Stimulated activated naive CD8-positive, alpha-beta T cell treated with anti-CD3 and anti-CD28 coated beads, Interleukin-15, Interleukin-2, amounts not matched to agents 100 ng/mL and 50 ng/mL, for 24 hours (primary cell): ENCODE measurements at regions not wholly inside any gene's neighbourhood (a gene's known extent, or its start where the extent isn't known, plus 50 kb on each side); places are given as distances from the start of the nearest gene placed in this dataset.
A peak's percentile ranks its signal among the peaks of the same experiment; 100 is the strongest.

ENCODE experiments used
- H3K27ac Mint-ChIP-seq: one replicate; pipeline ENCODE4 v1.8.0; 2021; ENCODE audit warnings: mild to moderate bottlenecking, mixed read lengths
- H3K27me3 Mint-ChIP-seq: one replicate; pipeline ENCODE4 v1.8.0; 2021; ENCODE audit warnings: mixed read lengths
- H3K36me3 Mint-ChIP-seq: one replicate; pipeline ENCODE4 v1.8.0; 2021; ENCODE audit warnings: low read depth, mixed read lengths
- H3K4me1 Mint-ChIP-seq: one replicate; pipeline ENCODE4 v1.8.0; 2021; ENCODE audit warnings: low read depth, mixed read lengths
- H3K4me3 Mint-ChIP-seq: one replicate; pipeline ENCODE4 v1.8.0; 2021; ENCODE audit warnings: mild to moderate bottlenecking, mixed read lengths
- H3K9me3 Mint-ChIP-seq: one replicate; pipeline ENCODE4 v1.8.0; 2021; ENCODE audit warnings: mixed read lengths

DNA sequence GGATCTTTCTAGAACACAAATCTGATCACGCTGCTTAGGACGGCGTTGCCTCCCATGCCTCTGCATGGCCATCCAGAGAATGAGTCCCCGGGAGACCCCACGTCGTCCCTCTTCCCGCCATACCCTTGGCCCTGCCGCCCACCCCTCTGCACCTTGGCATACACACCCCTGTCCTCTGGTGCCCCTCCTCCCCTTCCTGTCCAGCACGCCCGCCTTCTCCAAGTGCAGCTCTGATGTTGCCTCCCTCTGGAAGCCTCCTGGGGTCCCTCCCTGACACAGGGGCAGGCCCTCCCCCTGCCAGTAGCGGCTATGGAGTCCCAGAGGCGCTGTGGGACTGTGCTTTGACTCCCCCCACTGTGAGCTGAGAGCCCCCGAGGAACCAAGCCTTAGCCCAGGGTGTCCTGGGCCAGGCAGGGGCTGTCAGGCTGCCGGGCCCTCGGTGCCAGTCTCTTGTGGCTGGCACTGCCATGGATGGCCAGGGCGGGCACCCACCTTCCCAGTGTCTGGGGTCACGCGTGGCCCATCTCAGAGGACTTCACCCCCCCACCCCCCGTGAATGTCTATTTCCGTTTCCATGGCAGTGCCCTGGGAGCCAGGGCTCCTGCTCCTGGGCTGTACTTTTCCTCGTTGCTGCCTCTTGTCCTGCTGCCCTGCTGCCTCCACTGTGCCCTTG is 70.5 kb upstream of the RNU6ATAC start:
- no peak overlapping the region for H3K27ac Mint-ChIP-seq
- H3K4me3 Mint-ChIP-seq, result no peak overlapping the region

DNA sequence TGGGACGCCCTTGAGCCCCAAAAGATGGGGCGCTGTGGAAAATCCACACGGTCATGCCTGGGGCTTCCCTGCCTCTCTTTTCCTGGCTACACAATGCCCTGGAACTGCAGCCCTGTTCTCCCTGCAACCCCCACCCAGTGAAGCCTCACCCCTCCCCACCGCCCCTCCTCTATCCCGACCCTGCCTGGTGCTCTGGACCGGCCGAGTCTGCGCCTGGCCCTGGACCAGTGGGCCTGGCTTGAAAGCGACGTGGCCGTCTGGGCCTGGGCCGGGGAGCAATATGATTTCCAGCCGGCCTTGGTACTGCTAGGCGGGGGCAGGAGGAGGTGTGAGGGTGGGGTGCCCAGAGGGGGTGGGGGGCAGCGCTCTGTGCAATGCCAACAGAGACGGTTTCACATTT is 71.0 kb upstream of the RNU6ATAC start:
- H3K27ac Mint-ChIP-seq, result no peak overlapping the region
- peaks cover 4% of the 10 kb centered on the region for H3K27me3 Mint-ChIP-seq
- no peaks in the 10 kb centered on the region for H3K4me1 Mint-ChIP-seq
- H3K36me3 Mint-ChIP-seq, result no peaks in the 10 kb centered on the region
- H3K9me3 Mint-ChIP-seq, result no peaks in the 10 kb centered on the region
- H3K4me3 Mint-ChIP-seq, result no peak overlapping the region

More for the DNA sequence above, 70.5 kb upstream of the RNU6ATAC start:
- no peaks in the 10 kb centered on the region for H3K36me3 Mint-ChIP-seq
- H3K9me3 Mint-ChIP-seq, result no peaks in the 10 kb centered on the region
- H3K27me3 Mint-ChIP-seq, result peaks cover 4% of the 10 kb centered on the region
- H3K4me1 Mint-ChIP-seq, result no peaks in the 10 kb centered on the region

DNA sequence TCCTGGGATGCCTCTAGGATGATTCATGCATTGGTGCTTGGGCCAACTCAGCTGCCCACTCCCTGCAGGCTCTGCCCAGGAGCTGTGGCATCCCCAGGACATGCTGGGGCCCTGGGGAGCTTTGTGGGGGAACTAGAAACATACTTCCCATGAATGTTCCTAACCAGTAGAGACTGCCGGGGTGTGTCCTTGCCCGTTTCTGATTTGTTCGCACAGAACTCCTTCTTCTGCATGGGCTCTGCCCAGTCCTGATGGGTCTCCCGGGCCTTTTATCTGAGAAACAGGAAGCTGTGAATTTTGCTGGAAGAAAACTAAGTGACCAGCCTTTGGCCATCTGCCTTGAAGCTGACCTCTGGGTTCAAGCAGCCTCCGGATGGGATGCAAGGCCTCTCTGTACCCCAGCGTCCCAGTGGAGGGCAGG is 71.6 kb upstream of the RNU6ATAC start:
- Mint-ChIP-seq H3K9me3 (no peaks in the 10 kb centered on the region), H3K4me1 (no peaks in the 10 kb centered on the region)

DNA sequence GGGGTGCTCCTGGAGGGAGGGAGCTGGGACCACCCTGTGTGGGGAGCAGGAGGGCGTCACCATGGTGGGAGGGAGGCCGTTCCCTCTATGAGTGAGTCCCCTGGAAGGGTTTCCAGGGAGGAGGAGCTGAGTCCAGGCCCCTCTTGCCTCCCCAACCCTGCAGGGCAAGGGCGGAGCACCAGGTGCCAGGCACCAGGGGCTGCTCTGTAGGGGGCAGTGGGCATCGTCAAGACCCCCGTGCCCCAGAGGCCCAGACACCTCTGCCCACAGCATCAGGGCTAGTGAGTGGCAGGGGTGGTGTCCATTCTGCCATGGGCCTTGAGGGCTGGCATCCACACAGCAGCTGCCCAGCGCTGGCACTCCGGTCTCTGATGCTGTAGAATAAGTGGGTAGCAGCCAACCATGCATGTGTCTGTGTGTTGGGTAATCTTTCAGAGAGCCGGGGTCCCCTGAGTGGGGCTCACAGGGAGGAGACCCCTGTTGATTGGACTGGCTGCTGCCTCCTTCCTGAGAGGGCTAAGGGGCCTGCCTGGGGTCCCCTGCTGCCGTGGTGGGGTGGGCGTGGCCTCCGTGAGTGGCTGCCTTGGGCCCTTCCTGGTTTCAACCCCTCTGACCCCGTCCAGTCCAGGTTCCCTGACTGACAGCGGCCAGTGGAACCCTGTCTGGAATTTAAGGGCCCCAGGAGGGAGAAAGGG is 72.7 kb upstream of the RNU6ATAC start:
- no peaks in the 10 kb centered on the region for H3K9me3 Mint-ChIP-seq
- H3K36me3 Mint-ChIP-seq, result no peaks in the 10 kb centered on the region
- peaks cover 4% of the 10 kb centered on the region for H3K27me3 Mint-ChIP-seq
- no peak overlapping the region for H3K4me3 Mint-ChIP-seq
- no peak overlapping the region for H3K27ac Mint-ChIP-seq
- no peaks in the 10 kb centered on the region for H3K4me1 Mint-ChIP-seq

More for the DNA sequence above, 71.6 kb upstream of the RNU6ATAC start:
- no peak overlapping the region for H3K4me3 Mint-ChIP-seq
- no peaks in the 10 kb centered on the region for H3K36me3 Mint-ChIP-seq
- H3K27me3 Mint-ChIP-seq, result peaks cover 4% of the 10 kb centered on the region
- no peak overlapping the region for H3K27ac Mint-ChIP-seq

DNA sequence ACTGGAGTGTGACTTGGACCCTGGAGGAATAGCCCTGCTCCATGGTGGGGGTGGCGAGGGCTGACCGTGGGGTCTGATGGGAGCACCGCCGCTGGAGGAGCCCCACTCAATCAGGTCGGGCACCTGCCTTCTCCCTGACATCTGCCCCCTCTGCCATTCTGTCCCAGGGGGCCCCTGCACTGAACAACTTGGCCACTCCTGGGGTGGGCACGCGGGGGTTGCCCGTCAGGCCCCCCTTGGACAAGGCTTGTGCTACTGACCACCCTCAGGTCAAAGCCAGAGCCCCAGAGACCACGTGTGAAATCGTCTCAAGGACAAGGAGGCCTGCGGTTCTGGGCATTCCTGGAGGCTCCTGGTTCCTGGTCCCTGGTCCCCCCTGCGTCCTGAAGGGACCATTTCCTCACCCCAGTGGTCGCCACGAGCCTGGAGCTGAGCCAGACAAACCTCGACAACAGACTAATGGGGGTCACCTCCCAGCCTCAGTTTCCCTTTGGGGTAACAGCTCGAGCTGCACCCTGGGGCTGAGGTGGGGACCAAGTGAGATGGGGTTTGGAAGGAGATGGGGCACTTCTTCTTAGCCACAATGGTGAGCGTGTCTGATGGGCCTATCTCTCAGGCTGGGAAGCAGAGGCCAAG is 73.4 kb upstream of the RNU6ATAC start:
- no peaks in the 10 kb centered on the region for H3K27me3 Mint-ChIP-seq
- no peaks in the 10 kb centered on the region for H3K9me3 Mint-ChIP-seq
- no peak overlapping the region for H3K4me3 Mint-ChIP-seq
- H3K27ac Mint-ChIP-seq, result no peak overlapping the region
- H3K4me1 Mint-ChIP-seq, result peaks cover 5% of the 10 kb centered on the region
- no peaks in the 10 kb centered on the region for H3K36me3 Mint-ChIP-seq

DNA sequence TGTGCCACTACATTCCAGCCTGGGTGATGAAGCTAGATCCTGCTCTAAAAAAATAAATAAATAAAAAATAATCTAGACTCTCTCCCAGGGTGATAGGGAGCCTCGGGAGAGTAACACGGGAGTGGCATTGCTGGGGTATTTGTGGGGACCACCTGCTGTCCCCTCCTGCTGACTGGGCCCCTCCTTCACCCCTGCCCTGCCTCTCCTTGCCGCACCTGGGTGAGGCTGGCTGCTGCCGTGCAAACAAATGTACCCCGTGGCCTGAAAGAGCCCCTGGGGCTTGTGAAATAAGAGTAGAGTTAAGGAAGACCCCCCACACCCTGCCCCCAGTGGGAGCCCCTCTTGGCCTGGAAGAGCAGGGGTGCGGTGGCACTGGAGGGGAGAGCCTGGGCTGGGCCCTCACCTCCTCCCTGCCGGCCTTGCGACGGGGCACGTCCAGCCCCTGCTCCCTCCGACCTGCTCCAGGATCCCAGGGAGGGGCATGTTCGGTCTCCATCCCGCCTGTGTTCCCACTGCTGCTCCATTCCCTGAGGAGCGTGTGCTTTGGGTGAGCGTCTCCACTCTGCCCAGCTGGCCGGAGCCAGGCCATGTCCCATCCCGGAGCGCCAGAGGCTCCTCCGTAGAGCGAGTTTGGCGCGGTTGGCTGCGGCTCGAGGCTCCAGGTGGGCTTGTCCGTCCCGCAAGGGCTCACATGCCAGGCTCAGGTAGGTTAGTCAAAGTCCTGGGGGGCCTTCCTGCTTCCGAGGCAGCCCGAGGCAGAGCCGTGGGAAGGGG is 75.0 kb upstream of the RNU6ATAC start:
- Mint-ChIP-seq H3K36me3 (no peaks in the 10 kb centered on the region), H3K4me1 (peaks cover 15% of the 10 kb centered on the region), H3K27me3 (no peaks in the 10 kb centered on the region), H3K27ac (no peak overlapping the region), H3K4me3 (no peak overlapping the region), H3K9me3 (no peaks in the 10 kb centered on the region)

DNA sequence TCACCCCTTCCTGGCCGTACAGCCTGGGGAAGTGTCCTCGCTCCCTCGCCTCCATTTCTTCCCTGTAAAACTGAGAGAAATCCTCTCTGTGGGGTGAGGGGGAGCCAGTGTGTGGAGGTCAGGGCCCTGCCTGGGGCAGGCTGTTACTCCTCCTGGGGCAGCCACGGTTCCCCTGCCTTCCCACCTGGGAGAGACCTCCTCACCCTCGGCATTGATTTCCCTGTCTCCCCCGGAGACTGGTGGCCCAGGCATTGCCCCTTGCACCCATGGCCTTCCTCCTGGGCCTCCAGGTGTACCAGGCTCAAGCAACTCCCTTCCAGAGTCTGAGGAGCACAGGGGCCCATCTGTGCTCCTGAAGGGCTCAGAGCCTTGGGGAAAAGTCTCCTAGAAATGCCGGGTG is 75.6 kb upstream of the RNU6ATAC start:
- H3K9me3 Mint-ChIP-seq, result no peaks in the 10 kb centered on the region
- no peak overlapping the region for H3K4me3 Mint-ChIP-seq
- H3K27ac Mint-ChIP-seq, result no peak overlapping the region
- no peaks in the 10 kb centered on the region for H3K36me3 Mint-ChIP-seq
- H3K4me1 Mint-ChIP-seq, result peaks cover 19% of the 10 kb centered on the region
- H3K27me3 Mint-ChIP-seq, result no peaks in the 10 kb centered on the region

DNA sequence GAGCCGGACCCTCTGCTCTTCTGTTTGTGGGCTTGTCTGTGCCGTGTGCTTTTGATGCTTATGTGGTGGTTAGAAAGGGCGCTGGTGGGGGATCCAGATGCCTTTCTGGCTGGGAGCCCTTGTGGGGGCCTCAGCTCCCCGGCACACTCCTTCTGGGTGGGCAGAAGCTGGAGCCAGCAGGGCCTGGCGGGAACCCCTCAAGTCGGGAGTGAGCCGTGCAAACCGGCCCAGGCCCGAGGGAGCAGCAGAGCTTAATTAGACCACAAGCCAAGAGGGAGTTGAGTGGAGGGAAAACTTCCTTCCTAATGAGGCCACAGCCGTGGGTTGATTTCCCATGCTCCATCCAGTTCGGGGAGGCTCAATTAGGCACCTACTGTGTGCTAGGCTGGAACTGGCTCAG is 76.0 kb upstream of the RNU6ATAC start:
- H3K4me1 Mint-ChIP-seq, result peaks cover 21% of the 10 kb centered on the region
- H3K27me3 Mint-ChIP-seq, result no peaks in the 10 kb centered on the region
- no peaks in the 10 kb centered on the region for H3K9me3 Mint-ChIP-seq
- H3K27ac Mint-ChIP-seq, result no peak overlapping the region
- no peak overlapping the region for H3K4me3 Mint-ChIP-seq
- no peaks in the 10 kb centered on the region for H3K36me3 Mint-ChIP-seq

DNA sequence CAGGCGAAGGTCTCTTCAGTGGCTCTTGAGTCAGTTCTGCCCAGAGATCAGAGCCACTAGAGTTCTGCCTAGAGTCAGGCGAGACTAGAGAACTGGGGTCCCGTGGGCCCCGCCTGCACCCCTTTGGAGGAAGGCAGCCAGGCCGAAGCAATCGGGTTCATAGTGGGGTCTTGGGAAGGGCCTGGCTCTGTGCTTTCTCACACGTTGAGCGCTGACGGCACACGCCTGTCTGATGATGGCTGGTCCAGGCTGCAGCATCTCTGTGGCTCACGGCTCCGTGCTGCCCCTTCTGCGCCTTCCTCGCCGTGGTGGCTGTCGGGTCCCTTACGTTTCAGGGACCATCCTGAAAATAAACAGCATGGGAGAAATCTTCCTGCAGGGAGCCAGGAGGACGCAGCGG is 78.3 kb upstream of the RNU6ATAC start:
- Mint-ChIP-seq H3K36me3 (no peaks in the 10 kb centered on the region), H3K27ac (no peak overlapping the region)

DNA sequence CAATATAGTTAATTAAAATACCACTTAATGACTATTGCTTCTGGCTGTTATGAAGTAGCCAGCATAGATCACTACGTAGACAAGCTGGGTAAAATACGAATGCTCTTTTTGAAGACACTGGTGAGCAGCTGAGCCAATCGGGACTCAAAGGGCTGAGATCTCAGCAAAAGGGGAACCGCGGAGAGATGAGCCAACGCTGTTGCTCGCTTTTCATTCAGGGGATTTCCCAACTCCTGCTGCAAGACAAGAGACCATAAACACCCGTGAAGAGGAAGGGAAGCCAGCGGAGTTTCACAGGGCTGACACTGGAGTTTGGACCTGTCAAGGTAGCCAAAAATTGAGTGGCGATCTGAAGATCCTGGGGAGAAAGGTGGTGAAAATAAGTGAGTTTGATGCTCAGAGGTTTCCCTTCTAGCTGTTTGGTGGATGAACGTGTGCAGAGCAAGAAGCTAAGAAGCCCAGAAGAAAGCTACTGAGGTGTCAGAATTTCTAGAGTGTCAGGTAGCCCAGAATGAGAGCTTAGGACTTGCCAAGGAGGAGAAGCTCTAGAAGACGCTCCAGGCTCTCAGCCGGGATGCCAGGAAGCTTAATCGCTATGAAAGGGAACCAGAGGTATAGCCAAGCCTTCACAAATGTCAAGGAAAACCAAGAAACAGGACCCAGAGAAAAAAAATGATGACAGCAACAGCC is 79.6 kb upstream of the RNU6ATAC start:
- H3K27me3 Mint-ChIP-seq, result no peaks in the 10 kb centered on the region
- H3K4me3 Mint-ChIP-seq, result peak overlapping the region; percentile 31
- H3K4me1 Mint-ChIP-seq, result peaks cover 21% of the 10 kb centered on the region
- H3K9me3 Mint-ChIP-seq, result peaks cover 4% of the 10 kb centered on the region
- no peaks in the 10 kb centered on the region for H3K36me3 Mint-ChIP-seq
- H3K27ac Mint-ChIP-seq, result no peak overlapping the region

More for the DNA sequence above, 78.3 kb upstream of the RNU6ATAC start:
- no peak overlapping the region for H3K4me3 Mint-ChIP-seq
- H3K9me3 Mint-ChIP-seq, result no peaks in the 10 kb centered on the region
- no peaks in the 10 kb centered on the region for H3K27me3 Mint-ChIP-seq
- H3K4me1 Mint-ChIP-seq, result peaks cover 21% of the 10 kb centered on the region

DNA sequence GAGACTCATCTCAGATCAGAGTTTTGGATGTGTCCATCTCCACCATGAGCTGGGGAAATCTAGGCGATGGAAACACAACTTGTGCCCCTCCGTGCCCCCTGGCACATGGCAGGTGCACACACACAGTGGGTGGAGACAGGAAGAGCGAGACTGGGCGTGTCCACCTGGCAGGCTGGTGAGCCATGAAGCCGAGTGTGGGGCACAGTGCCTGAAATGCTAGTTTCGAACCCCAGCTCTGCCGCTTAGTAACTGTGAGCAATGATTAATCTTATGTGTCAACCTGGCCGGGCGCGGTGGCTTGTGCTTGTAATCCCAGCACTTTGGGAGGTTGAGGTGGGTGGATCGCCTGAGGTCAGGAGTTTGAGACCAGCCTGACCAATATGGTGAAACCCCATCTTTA is 80.8 kb upstream of the RNU6ATAC start:
- no peaks in the 10 kb centered on the region for H3K27me3 Mint-ChIP-seq
- no peak overlapping the region for H3K27ac Mint-ChIP-seq
- H3K4me1 Mint-ChIP-seq, result peaks cover 21% of the 10 kb centered on the region
- H3K36me3 Mint-ChIP-seq, result no peaks in the 10 kb centered on the region
- peaks cover 4% of the 10 kb centered on the region for H3K9me3 Mint-ChIP-seq
- no peak overlapping the region for H3K4me3 Mint-ChIP-seq

DNA sequence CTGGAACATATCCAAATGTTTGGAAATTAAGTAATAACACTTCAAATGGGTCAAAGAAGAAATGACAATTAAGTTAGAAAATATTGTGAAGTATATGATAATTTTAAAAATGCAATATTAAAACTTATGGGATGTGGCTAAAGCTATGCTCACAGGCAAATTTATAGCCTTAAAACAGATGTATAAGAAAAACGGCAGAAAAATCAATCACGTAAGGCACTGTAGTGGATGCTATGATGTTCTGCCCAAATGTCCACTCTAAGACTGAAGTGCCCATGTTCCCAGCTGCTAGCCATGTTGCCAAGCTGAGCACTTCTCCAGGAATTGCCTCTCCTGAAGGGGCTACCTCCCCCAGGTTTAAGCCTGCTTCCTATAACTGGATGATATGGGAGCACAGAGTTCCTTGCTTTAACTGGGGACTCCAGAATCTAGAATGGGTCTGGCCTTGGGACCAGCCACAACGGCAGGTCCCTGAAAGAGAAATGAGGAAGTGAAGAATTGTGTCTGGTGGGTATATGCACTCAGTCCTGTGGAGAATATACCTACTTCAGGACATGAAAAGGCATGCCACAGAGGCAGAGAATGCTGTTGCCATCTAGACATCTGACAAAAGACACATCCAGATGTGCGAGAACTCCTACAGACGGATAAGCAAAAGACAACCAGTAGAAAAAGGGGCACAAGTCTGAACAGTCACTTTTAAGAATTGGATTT is 78.2 kb upstream of the RXRA start:
- H3K4me3 Mint-ChIP-seq, result no peak overlapping the region
- no peaks in the 10 kb centered on the region for H3K27me3 Mint-ChIP-seq
- H3K9me3 Mint-ChIP-seq, result peaks cover 4% of the 10 kb centered on the region
- H3K4me1 Mint-ChIP-seq, result peaks cover 16% of the 10 kb centered on the region
- no peaks in the 10 kb centered on the region for H3K36me3 Mint-ChIP-seq
- H3K27ac Mint-ChIP-seq, result no peak overlapping the region

DNA sequence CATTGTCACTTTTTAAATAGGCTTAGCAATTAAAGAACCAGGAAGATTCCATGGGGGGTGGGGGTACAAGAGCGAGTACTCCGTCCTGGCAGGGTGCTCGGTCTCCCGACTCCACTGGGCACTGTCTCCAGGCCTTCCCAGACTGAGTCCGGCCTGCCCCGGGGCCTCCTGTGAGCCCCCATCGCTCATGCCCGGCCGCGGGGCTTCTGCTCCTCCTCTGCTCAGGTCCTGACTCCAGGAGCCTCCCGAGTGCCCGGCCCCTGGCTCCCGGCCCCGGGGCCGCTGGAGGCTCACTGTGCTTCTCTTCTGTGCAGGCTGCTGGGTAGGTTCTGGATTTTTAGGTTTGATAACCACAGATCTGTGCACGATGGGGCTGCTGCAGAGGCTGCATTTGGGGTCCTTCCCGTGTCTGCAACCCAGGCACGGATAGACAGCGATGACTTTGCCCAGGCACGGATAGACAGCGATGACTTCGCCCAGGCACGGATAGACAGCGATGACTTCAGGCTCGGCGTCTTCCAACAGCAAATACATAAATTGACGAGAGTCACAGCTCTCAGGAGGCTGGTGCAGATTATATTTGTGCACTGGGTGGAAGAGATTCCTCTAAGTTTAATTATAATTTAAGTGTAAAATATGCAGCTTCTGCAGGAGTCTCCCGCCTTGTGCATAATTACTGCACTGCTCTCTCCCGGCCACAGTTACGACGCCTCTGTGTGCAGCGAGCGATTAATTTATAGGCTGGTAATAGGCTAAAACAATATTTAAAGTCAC is 74.8 kb upstream of the RXRA start:
- H3K27ac Mint-ChIP-seq, result no peak overlapping the region
- no peaks in the 10 kb centered on the region for H3K27me3 Mint-ChIP-seq
- H3K4me3 Mint-ChIP-seq, result no peak overlapping the region
- H3K36me3 Mint-ChIP-seq, result no peaks in the 10 kb centered on the region
- peaks cover 4% of the 10 kb centered on the region for H3K9me3 Mint-ChIP-seq
- H3K4me1 Mint-ChIP-seq, result no peaks in the 10 kb centered on the region
